GM18505 (cell line): ENCODE measurements at regions not wholly inside any gene's neighbourhood (a gene's known extent, or its start where the extent isn't known, plus 50 kb on each side); places are given as distances from the start of the nearest gene placed in this dataset.

ENCODE experiments used
- ATAC-seq: cut with Tn5 transposase; IDR thresholded peaks from one replicate; pipeline ENCODE4 v1.9.1; 2021; ENCODE audit not compliant: unreplicated experiment
- POLR2A ChIP-seq: IDR thresholded peaks from 4 replicates; pipeline ENCODE4 v1.6.1; 2011; ENCODE audit warnings: borderline replicate concordance; ENCODE audit not compliant: insufficient read depth, insufficient read length; ENCODE audit errors: extremely low read depth

DNA sequence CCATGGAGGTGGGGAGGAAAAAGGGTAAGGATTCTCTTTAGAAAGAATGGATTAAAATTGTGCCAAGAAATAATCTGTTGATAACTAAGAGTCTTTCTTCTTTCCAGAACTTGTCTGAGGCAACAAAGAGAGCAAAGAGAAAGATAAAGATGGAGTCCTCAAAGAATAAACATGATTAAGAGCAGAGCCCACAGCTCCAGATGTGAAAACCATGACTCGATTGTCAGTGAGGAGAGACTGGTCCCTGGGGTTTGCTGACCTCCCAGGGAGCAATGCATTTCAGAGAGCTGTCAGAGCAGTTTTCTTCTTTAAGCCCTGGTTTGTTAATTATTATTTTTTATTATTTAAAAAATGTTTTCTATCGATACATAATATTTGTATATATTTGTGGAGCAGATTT, 74.6 kb downstream of the TMEM100 start:
- no peak for TF ChIP-seq POLR2A
- ATAC-seq, result no peak

DNA sequence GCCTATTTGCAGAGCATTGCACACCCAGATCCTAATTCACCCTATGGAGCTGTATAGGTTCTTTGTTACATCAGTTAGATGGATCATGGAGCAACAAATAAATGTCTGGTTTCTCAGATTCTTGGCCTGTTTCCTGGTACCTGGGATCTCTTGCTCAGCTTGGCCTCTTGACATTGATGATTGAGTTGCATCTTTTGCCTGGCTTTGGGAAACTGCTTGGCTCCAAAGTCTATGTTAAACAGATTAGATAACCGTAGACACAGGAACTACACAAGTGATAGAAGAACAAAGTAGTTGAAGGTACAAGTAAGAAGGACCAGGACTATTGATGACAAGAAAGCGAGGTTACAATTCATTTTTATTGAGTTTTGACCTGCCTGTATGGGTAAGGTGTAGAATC, 77.3 kb downstream of the TMEM100 start:
- no peak for ATAC-seq
- no peak for TF ChIP-seq POLR2A

DNA sequence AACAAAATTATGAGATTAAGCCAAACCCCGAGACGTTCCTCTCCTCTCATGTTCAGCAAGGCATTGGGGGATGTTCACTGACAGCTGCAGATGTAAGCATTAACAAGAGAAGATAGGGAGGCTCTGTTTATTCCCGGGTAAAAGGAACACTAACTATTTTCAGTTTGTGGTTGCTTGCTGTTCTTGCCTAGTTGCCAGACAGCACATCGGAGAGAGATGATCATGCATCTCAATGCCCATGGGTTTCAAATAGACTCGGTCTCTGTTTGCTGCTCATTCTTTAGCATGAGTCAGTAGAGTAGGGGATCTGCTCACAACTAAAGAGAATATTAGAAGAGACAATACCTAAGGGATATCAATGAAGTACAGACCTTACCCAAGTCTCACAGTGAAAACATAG, 78.3 kb downstream of the TMEM100 start:
- no peak for ATAC-seq
- no peak for TF ChIP-seq POLR2A

DNA sequence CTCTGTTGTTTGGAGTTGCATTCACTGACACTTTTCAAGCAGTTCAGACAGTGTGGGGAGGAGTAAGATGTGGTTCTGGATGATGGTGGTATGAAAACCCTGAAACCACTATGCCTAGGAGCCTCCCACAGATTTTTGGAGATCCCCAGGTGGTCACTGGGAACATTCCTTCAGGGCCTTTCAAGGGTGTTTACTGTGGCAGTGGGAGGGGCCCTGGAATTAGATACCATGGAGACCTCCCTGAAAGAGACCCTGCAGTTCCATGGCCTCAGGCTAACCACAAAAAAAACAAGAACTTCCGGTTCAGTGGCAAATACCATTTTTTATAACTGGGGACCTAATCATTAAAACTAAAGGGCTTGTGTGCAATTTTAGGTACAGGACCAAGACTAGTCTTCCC, 79.9 kb downstream of the TMEM100 start:
- ATAC-seq, result no peak
- no peak for TF ChIP-seq POLR2A

DNA sequence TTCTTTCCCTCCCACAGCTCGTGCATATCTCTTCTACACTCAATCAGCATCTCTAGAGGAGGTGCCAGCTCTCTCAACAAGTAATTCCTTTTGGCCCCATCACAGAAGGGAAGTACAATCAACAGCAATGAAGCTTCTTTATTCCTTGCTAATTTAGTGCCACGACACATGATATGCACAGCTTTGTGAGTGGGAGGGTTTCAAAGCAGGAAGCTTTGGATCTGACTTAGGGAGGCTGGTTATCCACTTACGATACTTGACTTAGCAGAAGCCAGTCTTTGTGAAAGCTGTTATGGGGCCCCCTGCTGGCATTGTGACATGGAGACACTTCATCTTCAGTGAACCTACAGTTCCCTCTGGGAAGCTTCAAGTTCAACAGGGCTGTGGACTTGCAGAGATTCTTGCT, 81.0 kb downstream of the TMEM100 start:
- TF ChIP-seq POLR2A, result no peak
- ATAC-seq, result no peak

DNA sequence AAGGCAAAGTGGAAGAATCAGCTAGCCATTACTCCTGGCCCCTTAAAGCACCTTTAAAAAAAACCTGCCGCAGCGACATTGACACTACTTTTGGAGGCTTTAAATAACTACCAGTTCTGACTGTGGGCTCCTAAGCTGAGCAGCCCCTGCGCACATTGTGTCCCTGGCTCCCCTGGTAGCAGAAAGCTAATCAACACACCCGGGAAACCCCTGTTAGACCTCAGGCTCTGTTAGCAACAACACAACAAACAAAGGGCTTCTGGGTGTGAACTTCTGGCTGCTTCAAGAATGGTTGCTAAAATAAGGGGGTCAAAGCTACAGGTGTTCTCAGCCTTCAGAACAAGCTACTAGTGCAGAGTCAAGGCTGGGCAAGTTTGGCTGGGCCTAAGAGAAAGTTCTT, 83.6 kb downstream of the TMEM100 start:
- ATAC-seq, result no peak
- TF ChIP-seq POLR2A, result no peak

DNA sequence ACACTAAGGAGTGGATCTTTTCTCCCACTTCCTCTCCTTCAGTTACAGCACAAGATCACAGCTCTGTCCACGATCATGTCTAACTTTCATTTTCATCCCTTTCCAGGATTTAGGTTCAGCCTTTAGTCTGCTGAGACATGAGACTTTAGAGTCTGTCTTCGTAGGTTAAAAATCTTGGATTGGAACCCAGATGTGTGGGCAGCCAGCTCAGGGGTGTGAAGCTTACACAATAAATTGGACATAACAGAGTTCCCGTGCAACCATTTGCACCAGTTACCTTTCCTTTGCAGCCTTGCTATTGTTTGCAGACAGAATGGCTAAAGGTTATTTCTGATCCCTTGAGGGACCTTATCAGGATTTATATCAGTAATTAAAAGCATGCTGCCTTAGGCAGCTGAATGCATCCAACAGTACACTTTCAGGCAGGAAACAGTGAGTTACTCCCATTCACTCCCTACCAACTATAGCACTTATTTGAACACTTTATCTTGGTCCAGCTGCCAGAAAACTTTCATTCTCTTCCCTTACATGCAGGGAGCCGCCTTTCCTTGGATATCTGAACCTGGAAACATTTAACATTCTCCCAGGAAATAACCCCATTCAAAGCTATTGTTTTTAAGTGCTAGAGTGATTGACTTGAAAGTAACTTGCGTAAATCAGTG, 87.3 kb downstream of the TMEM100 start:
- no peak for TF ChIP-seq POLR2A
- no peak for ATAC-seq

DNA sequence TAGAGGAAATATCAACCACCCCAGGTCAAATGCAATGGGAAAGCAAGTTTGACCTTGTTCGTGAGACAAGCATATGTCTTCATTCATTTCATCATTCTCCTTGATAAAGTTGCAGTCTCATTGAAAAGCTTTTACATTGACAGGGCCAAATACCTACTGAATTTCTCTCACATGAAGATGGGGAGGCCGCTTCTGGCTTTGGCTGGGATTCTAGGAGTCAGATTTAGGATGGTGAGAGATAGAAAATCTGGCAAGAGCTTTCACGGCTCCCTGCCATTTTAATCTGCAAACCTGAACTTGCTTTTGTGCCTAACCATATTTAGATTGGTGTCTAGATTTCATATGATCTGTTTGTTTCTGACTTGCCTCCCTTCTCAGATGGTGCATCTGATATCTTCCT, 88.0 kb downstream of the TMEM100 start:
- no peak for TF ChIP-seq POLR2A

DNA sequence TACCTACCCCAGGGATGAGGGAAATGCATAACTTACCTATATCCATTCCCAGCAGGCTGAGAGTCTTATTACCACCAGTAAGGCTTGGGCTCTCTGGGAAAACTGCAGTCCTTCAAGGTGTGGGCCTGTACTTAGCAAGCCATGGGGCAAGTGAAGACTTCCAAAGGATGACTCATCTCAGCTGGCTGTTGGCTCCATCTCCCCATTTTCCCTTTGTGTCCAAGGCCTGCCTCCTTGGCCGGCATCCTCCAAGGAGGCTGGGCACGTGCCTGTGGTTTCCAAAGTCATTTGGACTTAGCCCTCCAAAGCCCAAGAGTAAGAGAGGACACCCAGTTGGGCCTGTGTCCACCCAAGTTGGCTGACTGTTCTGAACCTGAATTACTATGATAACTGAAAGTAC, 89.8 kb downstream of the TMEM100 start:
- TF ChIP-seq POLR2A, result no peak
- no peak for ATAC-seq

More for the DNA sequence above, 88.0 kb downstream of the TMEM100 start:
- no peak for ATAC-seq

DNA sequence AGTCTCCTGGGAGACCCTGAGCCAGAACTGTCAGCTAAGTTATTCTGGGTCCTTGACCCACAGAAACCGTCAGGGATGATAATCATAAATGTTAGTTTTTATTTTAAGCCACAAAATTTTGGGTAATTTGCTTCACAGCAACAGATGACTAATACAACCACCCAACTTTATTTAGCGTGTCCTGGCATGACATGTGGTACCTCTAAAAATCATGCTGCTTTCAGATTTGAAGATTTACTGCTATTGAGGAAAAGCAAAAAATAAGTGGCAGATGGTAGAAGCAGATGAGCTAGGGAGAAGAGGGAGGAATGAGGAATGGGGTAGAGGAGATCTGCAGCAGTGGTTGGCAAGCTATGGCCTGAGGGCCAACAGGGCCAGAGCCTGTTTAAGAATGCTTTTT, 90.4 kb downstream of the TMEM100 start:
- ATAC-seq, result no peak

DNA sequence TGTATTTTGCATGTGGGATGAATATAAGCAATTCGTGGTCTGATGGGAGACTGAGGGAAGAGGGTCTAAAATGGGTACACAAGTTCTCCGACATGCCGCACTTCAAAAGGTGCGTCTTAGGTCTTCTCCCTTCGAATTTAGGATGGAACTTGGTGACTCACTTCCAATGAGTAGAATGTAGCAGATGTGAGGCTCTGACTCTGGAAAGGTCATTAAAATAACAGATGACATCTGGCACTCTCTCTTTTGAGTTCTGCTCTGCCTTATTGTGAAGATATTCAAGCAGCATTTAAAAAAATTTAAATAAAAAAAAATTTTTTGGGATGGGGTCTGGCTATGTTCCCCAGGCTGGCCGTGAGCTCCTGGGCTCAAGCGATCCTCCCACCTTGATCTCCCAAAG, 92.7 kb downstream of the TMEM100 start:
- no peak for TF ChIP-seq POLR2A
- ATAC-seq, result no peak

More for the DNA sequence above, 90.4 kb downstream of the TMEM100 start:
- TF ChIP-seq POLR2A, result no peak

DNA sequence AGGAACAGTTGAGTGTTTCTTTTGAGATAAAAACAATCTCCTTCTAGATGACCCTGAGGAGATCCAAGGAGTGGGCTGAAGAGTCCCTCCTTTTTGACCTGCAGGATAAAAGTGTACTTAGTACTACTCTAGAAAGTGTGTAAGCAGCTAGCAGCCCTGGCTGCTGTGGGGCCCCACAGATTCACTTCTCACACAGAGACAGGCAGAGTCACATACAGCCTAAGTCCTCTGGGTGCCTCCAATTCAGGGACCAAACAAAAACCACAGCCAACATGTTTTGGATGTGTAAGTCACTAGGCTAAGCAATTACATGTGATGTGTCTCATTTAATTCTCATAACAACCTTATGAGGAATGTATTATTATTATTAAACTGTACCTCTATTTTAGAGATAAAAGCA, 97.1 kb downstream of the TMEM100 start:
- ATAC-seq, result peak; percentile 55
- TF ChIP-seq POLR2A, result no peak

DNA sequence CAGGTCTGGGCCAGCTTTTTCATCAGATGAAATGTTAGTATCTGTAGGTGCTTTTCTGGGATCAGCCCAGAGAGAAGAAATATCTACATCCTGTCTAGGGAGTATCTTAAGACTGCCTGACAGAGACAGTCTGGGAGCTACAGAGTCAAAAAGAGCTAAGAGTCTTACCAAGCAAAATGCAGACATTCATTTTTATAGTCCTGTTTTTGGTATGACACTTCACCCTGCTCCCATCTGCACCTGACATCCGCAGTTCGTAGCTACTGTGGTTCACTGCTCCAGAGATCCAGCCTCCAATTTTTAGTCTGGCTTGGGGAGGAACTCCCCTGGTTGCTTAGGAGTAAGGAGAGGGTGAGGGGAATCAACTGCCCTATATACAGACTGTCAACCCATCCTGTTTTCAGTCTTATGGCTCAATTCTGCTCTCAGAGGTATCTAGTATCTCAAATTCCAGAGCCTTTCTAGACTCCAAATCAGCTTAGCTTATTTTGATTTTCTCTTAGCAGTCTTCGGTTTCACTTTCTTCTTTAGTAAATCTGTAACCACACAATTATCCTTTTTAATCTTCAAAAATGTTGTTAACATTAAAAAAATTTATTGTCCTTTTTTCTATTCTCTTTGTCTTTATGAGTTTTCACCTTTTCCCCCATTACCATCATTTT, 97.8 kb downstream of the TMEM100 start:
- TF ChIP-seq POLR2A, result no peak
- ATAC-seq, result peak; percentile 51

DNA sequence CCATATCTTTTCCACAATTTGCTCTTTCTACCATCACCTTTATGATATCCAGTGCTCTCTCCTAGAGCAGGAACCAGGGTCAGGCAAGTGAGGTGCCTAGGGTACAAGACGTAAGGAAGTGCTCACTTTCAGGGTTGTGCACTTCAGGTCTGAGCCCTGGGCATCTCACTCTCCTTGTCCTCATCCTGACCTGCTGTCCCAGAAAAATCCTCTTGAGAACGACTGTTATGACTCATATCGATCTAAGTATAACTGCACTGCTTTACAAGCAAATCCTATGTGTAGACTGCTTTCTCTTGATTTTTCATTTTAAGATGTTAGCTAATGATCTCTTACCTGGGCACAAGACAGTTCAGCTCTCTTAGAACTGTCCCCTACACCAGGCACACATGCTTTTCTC, 100.1 kb downstream of the TMEM100 start:
- TF ChIP-seq POLR2A, result no peak

DNA sequence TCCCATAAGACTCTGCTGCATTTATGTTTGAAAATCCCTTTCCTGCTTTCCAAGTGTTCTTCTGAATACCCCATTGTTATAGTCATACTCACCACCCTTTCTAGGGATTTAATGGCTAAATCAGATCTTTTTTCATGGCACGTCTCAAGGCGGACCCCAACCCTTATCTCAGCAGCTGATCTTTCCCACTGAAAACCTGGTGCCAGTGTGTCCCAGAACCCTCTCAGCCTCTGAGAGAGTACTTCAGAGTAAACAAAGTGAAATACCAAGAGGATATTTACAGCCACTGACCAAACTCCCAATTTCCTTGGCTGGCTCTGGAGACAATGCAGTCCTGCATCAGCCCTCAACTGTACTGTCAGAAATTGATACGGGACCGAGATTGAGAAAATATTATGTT, 101.7 kb downstream of the TMEM100 start:
- TF ChIP-seq POLR2A, result no peak
- ATAC-seq, result no peak

More for the DNA sequence above, 100.1 kb downstream of the TMEM100 start:
- no peak for ATAC-seq

DNA sequence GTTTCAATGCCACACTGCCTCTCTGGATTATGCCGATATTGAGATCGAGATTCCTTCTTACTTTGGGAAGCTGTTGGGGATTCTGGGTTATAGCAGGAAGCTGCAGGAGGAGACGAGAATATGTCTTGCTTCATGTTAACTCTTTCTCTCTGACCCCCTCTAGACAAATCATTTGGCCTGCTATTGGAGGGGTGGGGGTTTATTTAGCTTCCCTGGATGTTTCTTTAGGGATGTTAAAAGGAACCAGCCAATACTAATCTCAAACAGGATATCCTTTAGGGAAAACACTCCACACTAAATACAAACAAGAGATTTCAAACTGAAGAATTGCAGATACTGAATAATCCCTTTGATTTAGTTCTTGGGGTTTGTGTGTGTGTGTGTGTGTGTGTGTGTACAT, 102.6 kb downstream of the TMEM100 start:
- no peak for ATAC-seq
- no peak for TF ChIP-seq POLR2A

DNA sequence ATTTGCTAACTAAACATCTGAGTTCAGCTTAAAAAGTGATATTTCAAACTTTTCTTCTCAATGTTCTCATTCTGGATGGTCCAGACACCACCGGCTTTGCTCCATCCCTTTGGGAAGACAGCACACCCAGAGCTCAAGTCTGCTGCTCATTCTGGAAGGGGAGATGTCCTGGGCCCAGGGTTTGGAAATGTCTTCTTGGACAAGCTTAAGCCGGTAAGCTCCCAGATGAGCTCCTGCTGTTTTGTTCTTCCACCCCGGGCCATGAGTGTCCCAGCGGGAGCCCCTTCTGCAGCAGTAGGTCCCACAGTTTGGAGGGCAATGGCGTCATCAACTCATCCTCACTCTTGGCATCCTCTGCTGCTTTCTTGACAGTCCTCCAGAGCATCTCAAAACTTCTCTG, 105.2 kb downstream of the TMEM100 start:
- no peak for ATAC-seq
- no peak for TF ChIP-seq POLR2A
